ENCODE measurements at regions not wholly inside any gene's neighbourhood (a gene's known extent, or its start where the extent isn't known, plus 50 kb on each side); places are given as distances from the start of the nearest gene placed in this dataset.

GRCh38 chr1:30508175-30508448 is 215.3 kb downstream of the MATN1 start:
- TF ChIP-seq GATA3 (IDR thresholded peaks at IDR 0.05; ENCODE audit: low read depth, low read length) (no peak), GATA2 (IDR thresholded peaks at IDR 0.05; ENCODE audit: low read depth, low read length) (no peak)

Data from SH-SY5Y (cell line).